WERI-Rb-1 (cell line): ENCODE measurements at regions not wholly inside any gene's neighbourhood (a gene's known extent, or its start where the extent isn't known, plus 50 kb on each side); places are given as distances from the start of the nearest gene placed in this dataset.

Source experiments
- DNase-seq: peaks from one replicate; pipeline ENCODE4 v3.0.0-alpha.2; 2020
- H3K27ac ChIP-seq: fragments of 250-450 bp; sonication (Bioruptor Pico); 2 replicates; pipeline ENCODE4 v1.5.1; 2020; ENCODE audit warnings: mild to moderate bottlenecking, moderate library complexity
- H3K27me3 ChIP-seq: fragments of 250-450 bp; sonication (Bioruptor Pico); 2 replicates; pipeline ENCODE4 v1.5.1; 2021; ENCODE audit warnings: mild to moderate bottlenecking, low read depth, moderate library complexity; ENCODE audit not compliant: insufficient read depth, severe bottlenecking
- H3K36me3 ChIP-seq: fragments of 250-450 bp; sonication (Bioruptor Pico); 2 replicates; pipeline ENCODE4 v1.5.1; 2020; ENCODE audit warnings: mild to moderate bottlenecking, moderate library complexity
- H3K4me3 ChIP-seq: 2 replicates; pipeline ENCODE4 v1.5.1; 2011; ENCODE audit warnings: low read depth, mild to moderate bottlenecking, control low read depth, low read length
- H3K9me3 ChIP-seq: fragments of 250-450 bp; sonication (Bioruptor Pico); 2 replicates; pipeline ENCODE4 v1.5.1; 2021; ENCODE audit warnings: mild to moderate bottlenecking, moderate library complexity; ENCODE audit not compliant: severe bottlenecking
- CTCF ChIP-seq: IDR thresholded peaks from 2 replicates; pipeline ENCODE4 v1.5.1; 2011; ENCODE audit warnings: low read depth, mild to moderate bottlenecking, control low read depth, inconsistent platforms, low read length

- H3K27me3 ChIP-seq = no peaks in the 10 kb centered on the region
- peaks cover 10% of the 10 kb centered on the region for H3K9me3 ChIP-seq
- H3K36me3 ChIP-seq = no peaks in the 10 kb centered on the region
- no peak for DNase-seq
- H3K4me3 ChIP-seq = no peak overlapping the region
- no peak for TF ChIP-seq CTCF
- no peak overlapping the region for H3K27ac ChIP-seq
These were observed 95.4 kb upstream of the ANKFN1 start for GRCh38 chr17:56057869-56058268.

- Histone ChIP-seq H3K4me3 (no peak overlapping the region), H3K27ac (peak overlapping the region; percentile 60), H3K36me3 (no peaks in the 10 kb centered on the region), H3K9me3 (peaks cover 12% of the 10 kb centered on the region), H3K27me3 (no peaks in the 10 kb centered on the region)
- peak; percentile 98 for DNase-seq
- 0 out of 2 replicates have a peak, but pooled peaks have one; percentile 1 for TF ChIP-seq CTCF
These were observed 88.8 kb upstream of the ANKFN1 start for GRCh38 chr17:56064506-56064905.

GRCh38 chr17:56074361-56074890, 78.8 kb upstream of the ANKFN1 start:
- Histone ChIP-seq H3K36me3 (no peaks in the 10 kb centered on the region), H3K9me3 (no peaks in the 10 kb centered on the region), H3K4me3 (no peak overlapping the region), H3K27me3 (no peaks in the 10 kb centered on the region), H3K27ac (no peak overlapping the region)
- TF ChIP-seq CTCF = no peak
- peak; percentile 20 for DNase-seq

GRCh38 chr17:56076980-56077379, 76.3 kb upstream of the ANKFN1 start:
- no peak for DNase-seq
- no peaks in the 10 kb centered on the region for H3K36me3 ChIP-seq
- H3K9me3 ChIP-seq = no peaks in the 10 kb centered on the region

GRCh38 chr17:56083475-56083874, 69.8 kb upstream of the ANKFN1 start:
- Histone ChIP-seq H3K27me3 (no peaks in the 10 kb centered on the region), H3K4me3 (no peak overlapping the region), H3K27ac (no peak overlapping the region), H3K36me3 (no peaks in the 10 kb centered on the region), H3K9me3 (peaks cover 3% of the 10 kb centered on the region)
- no peak for DNase-seq
- TF ChIP-seq CTCF = no peak

More at GRCh38 chr17:56076980-56077379, 76.3 kb upstream of the ANKFN1 start:
- H3K4me3 ChIP-seq = no peak overlapping the region
- no peak for TF ChIP-seq CTCF
- no peak overlapping the region for H3K27ac ChIP-seq
- H3K27me3 ChIP-seq = no peaks in the 10 kb centered on the region

- Histone ChIP-seq H3K27me3 (no peaks in the 10 kb centered on the region), H3K9me3 (peaks cover 3% of the 10 kb centered on the region), H3K36me3 (no peaks in the 10 kb centered on the region), H3K27ac (no peak overlapping the region), H3K4me3 (no peak overlapping the region)
- no peak for DNase-seq
- no peak for TF ChIP-seq CTCF
These were observed 67.6 kb upstream of the ANKFN1 start for GRCh38 chr17:56085576-56086267.
